ENCODE measurements at regions not wholly inside any gene's neighbourhood (a gene's known extent, or its start where the extent isn't known, plus 50 kb on each side); places are given as distances from the start of the nearest gene placed in this dataset.

GRCh38 chr5:175052351-175052750, 328.0 kb downstream of the MSX2 start:
- intact Hi-C loops (cut with micrococcal nuclease), result no loop called here

GRCh38 chr5:175047048-175047447, 322.7 kb downstream of the MSX2 start:
- intact Hi-C loops (cut with micrococcal nuclease), result no loop called here

- intact Hi-C loops (cut with micrococcal nuclease), result no loop called here
Observed at GRCh38 chr5:175045820-175046219, 321.4 kb downstream of the MSX2 start.

GRCh38 chr5:175037820-175038219, 313.4 kb downstream of the MSX2 start:
- intact Hi-C loops (cut with micrococcal nuclease), result no loop called here

GRCh38 chr5:175035882-175036533, 311.6 kb downstream of the MSX2 start:
- intact Hi-C loops (cut with micrococcal nuclease), result no loop called here

- intact Hi-C loops (cut with micrococcal nuclease), result no loop called here
Observed at GRCh38 chr5:175034924-175035323, 310.5 kb downstream of the MSX2 start.

- intact Hi-C loops (cut with micrococcal nuclease), result no loop called here
Observed at GRCh38 chr5:175032741-175033151, 308.4 kb downstream of the MSX2 start.

GRCh38 chr5:175032013-175032412, 307.6 kb downstream of the MSX2 start:
- intact Hi-C loops (cut with micrococcal nuclease), result no loop called here

- intact Hi-C loops (cut with micrococcal nuclease), result no loop called here
Observed at GRCh38 chr5:175027390-175027789, 303.0 kb downstream of the MSX2 start.

- intact Hi-C loops (cut with micrococcal nuclease), result no loop called here
Observed at GRCh38 chr5:175025077-175025476, 300.7 kb downstream of the MSX2 start.

- intact Hi-C loops (cut with micrococcal nuclease), result no loop called here
Observed at GRCh38 chr5:175021841-175022625, 297.7 kb downstream of the MSX2 start.

GRCh38 chr5:175021321-175021720, 296.9 kb downstream of the MSX2 start:
- intact Hi-C loops (cut with micrococcal nuclease), result no loop called here

- intact Hi-C loops (cut with micrococcal nuclease), result no loop called here
Observed at GRCh38 chr5:175015028-175015685, 290.8 kb downstream of the MSX2 start.

- intact Hi-C loops (cut with micrococcal nuclease), result no loop called here
Observed at GRCh38 chr5:175013251-175013650, 288.9 kb downstream of the MSX2 start.

GRCh38 chr5:175012267-175012666, 287.9 kb downstream of the MSX2 start:
- intact Hi-C loops (cut with micrococcal nuclease), result no loop called here

- intact Hi-C loops (cut with micrococcal nuclease), result no loop called here
Observed at GRCh38 chr5:175003531-175003930, 279.1 kb downstream of the MSX2 start.

- intact Hi-C loops (cut with micrococcal nuclease), result no loop called here
Observed at GRCh38 chr5:175001876-175002645, 277.7 kb downstream of the MSX2 start.

GRCh38 chr5:175001311-175001710, 276.9 kb downstream of the MSX2 start:
- intact Hi-C loops (cut with micrococcal nuclease), result no loop called here

GRCh38 chr5:174999581-174999980, 275.2 kb downstream of the MSX2 start:
- intact Hi-C loops (cut with micrococcal nuclease), result no loop called here

- intact Hi-C loops (cut with micrococcal nuclease), result no loop called here
Observed at GRCh38 chr5:174998131-174998730, 273.8 kb downstream of the MSX2 start.

- intact Hi-C loops (cut with micrococcal nuclease), result no loop called here
Observed at GRCh38 chr5:174997688-174998087, 273.3 kb downstream of the MSX2 start.
